GM19239 (cell line): ENCODE measurements at regions not wholly inside any gene's neighbourhood (a gene's known extent, or its start where the extent isn't known, plus 50 kb on each side); places are given as distances from the start of the nearest gene placed in this dataset.
"Not testable (repeated sequence)": the region's sequence is repeated elsewhere in the genome, so short reads cannot be mapped to it uniquely, and the experiment has no call there.

ENCODE experiments used
- DNase-seq: peaks from one replicate; pipeline ENCODE4 v3.0.0; 2011; ENCODE audit warnings: low spot score; ENCODE audit not compliant: insufficient read length
- FAIRE-seq: peaks from 2 replicates; lab custom pipeline; 2011; peaks lifted over from hg19 to GRCh38; lab: Jason Lieb, UNC

DNA sequence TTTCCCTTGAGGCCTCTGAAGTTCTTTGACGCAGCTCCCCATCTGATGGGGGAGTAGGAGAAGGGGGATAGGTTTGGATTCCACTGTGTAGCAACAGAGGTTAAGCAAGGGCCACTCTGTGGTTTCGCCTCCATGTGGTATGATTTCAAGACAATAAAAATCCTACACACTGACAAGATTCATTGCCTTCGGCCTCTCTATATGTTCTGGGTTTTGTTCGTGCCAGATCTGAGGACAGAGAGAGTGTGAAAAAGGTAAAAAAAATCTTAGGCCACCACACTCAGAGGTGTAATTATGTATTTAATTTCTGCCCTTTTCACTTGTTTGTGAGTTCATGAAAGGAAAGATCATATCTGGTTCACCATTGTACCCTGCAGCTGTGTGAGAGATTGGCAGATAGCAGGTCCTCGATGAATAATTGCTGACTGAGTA is 715.2 kb upstream of the ZNF608 start:
- DNase-seq: no peak
- no peak for FAIRE-seq

- no peak for FAIRE-seq
- no peak for DNase-seq
Measured at GRCh38 chr5:125463466-125464092, 717.1 kb upstream of the ZNF608 start.

- no peak for FAIRE-seq
- no peak for DNase-seq
Measured at GRCh38 chr5:125464847-125465432, 718.5 kb upstream of the ZNF608 start.

- DNase-seq (no peak), FAIRE-seq (no peak)
Measured at GRCh38 chr5:125465703-125466102, 719.3 kb upstream of the ZNF608 start.

DNA sequence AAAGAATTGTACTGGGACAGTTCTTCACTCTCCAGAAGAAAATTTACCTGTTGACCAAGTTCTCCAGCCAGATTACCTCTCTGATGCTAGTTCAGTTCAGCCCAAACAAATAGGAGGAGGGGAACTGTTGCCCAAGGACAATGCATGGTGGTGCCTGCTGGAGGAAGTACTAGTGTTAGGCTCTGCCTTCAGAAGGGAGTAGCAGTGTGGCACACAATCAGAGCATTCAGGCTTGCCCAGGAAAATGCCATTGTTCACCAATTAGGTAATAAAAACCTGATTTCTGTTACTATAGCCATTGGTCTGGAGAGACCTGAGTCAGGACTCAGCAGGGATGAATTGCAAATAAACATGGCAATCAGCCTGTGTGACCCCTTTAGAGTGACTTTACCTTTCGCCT is 720.8 kb upstream of the ZNF608 start:
- FAIRE-seq: no peak

DNA sequence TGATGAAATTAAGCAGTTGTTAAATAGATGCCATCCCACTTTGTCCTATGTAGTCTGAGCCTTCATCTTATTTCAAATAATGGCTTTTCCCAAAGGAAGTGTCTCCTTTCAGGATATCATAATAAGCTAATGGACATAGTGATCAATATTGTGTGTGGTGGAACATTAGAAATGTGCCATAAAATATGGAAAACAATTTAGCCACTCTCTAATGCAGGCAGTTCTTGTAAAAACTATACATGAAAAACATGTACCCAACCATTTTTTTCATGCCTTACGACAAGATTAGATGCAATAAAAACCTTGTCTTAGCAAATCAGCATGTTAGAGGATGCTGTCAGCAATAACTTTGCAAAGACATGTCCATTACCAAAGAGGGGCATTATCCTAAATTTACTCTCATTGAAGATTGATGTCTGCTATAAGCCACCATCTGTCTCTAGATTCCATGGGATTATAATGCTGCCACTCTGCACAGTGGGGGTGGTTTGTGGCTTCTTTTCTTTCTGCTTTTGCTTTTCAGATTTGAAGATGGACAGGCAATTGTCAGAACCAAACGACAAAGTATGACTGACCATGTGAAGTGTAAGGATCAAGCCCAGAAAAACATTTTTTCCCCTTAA is 724.0 kb upstream of the ZNF608 start:
- FAIRE-seq (no peak), DNase-seq (no peak)

More for the DNA sequence above, 720.8 kb upstream of the ZNF608 start:
- DNase-seq: no peak

DNA sequence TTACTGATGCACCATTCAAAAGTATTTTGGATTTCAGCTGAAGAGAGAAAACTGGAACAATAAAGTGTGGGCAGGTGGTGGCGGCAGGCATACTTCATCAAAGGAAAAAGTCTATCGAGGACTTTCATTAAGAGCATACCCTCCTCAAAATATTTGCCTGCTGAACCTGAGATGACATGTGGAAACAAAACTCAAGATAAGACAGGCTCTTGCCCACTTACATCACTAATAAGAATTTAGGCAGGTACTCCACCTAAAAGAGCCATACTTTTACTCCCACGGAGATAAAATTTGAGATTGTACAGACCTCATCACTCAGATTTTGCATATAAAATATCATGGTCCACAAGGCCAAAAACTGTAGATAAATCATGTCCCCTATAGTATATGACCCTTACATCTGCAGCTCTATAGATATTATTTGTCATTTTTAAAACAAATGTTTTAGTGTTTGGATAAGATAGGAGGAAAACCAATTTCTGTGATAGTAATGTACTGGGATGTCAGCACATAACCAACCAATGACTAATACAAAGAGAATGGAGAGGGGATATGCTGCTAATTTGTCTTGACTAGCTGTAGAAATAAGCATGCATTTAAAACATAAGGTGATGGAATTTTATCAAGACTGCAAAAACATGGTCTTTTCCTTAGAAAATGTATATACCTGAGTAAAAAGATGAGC is 730.6 kb upstream of the ZNF608 start:
- no peak for FAIRE-seq
- no peak for DNase-seq

GRCh38 chr5:125477586-125477975 is 731.1 kb upstream of the ZNF608 start:
- no peak for FAIRE-seq
- no peak for DNase-seq

GRCh38 chr5:125478599-125478998 is 732.2 kb upstream of the ZNF608 start:
- DNase-seq (no peak), FAIRE-seq (no peak)

DNA sequence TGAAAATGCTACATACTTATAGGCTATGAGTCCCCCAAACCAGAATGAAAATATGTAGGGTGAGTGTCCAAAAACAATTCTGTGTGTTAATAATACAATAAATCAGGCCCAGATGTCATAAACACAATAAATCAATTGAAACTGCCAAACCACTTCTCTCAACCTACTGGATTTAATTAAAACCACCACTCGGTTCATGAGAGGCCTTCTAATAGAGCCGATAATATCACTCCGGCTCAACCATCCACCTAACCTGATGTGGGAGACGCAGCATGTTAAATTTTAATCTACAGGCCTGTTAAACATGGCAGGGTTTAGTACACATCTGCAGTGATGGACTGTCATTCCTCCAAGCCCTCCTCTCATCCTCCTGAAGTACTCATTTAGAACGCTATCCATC is 734.5 kb upstream of the ZNF608 start:
- no peak for DNase-seq
- FAIRE-seq: no peak

GRCh38 chr5:125481506-125482465 is 735.3 kb upstream of the ZNF608 start:
- DNase-seq: no peak

GRCh38 chr5:125483609-125484008 is 737.2 kb upstream of the ZNF608 start:
- FAIRE-seq: no peak

More at GRCh38 chr5:125481506-125482465, 735.3 kb upstream of the ZNF608 start:
- FAIRE-seq: no peak

DNA sequence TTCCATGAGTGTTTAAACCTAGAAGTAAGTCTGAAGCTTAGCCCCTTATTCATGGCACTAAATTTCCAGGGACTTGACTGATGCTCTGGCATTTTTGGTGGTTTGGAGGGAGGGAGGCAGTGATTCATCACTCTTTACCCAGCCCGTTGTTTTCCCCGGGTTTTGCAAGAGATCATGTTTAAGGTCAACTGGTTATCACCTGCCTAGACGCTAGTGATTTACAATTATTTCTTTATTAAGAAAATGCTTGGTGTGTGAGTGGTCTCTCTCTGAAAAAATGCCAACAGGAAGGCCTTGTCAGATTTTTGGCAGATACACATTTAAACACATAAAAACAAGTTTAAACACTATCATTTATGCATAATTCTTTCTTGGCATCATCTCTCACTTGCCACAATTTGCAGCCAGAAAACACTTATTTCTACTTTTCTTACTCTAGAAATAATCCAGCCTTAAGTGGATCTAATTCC is 737.9 kb upstream of the ZNF608 start:
- DNase-seq: no peak
- no peak for FAIRE-seq

More at GRCh38 chr5:125483609-125484008, 737.2 kb upstream of the ZNF608 start:
- no peak for DNase-seq

- FAIRE-seq (no peak), DNase-seq (no peak)
Measured at GRCh38 chr5:125484742-125485641, 738.6 kb upstream of the ZNF608 start.

DNA sequence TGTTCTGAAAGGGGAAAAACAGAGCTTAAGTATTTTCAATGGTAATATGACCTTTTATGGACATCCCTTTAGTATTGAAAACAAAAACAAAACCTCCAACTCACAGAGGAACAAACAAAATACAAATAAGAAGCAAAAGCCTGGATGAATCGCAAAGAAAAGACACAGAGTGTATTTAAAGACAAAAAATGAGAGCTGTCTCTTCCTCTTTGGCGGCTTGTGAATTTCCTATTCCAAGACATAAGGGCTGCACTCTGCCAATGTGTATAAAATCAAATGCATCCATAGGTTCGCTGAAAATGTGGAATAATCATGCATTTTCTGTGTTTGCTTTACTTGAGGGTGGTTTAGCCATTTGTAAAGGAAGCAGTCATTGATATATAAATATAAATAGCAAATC is 739.3 kb upstream of the ZNF608 start:
- FAIRE-seq (no peak), DNase-seq (no peak)

- DNase-seq: no peak
Measured at GRCh38 chr5:125486634-125487033, 740.2 kb upstream of the ZNF608 start.

GRCh38 chr5:125487231-125487630 is 740.8 kb upstream of the ZNF608 start:
- FAIRE-seq: no peak
- DNase-seq: no peak

More at GRCh38 chr5:125486634-125487033, 740.2 kb upstream of the ZNF608 start:
- no peak for FAIRE-seq

DNA sequence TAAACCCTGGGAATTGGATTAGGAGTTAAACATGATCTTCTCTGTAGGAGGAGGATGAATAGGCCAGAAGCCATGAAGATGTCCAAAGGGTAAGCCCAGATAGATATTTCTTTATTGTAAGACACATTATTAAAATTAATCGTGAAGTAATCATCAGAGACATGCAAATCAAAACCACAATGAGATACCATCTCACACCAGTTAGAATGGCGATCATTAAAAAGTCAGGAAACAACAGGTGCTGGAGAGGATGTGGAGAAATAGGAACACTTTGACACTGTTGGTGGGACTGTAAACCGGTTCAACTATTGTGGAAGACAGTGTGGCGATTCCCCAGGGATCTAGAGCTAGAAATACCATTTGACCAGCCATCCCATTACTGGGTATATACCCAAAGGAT is 741.2 kb upstream of the ZNF608 start:
- not testable (repeated sequence) for DNase-seq, FAIRE-seq

DNA sequence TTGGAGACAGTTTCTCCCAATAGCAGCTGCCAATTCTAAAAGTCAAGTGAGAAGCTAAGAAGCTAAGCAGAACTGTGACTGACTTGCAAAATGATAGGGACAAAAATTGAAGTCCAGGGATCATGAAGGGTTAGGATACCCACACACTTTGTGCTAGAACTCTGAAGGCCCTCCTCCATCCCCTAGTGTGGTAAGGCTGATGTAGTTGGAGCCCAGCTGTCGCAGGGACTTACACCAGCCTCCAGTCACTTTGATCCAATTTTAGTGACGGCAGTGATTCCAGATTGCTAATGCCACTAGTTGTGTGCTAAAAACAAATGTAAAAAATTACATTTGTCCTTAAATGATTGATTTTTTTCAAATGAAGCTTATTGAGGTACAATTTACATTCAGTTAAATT is 742.7 kb upstream of the ZNF608 start:
- no peak for DNase-seq
- no peak for FAIRE-seq
